GM12878 (cell line): ENCODE measurements at regions not wholly inside any gene's neighbourhood (a gene's known extent, or its start where the extent isn't known, plus 50 kb on each side); places are given as distances from the start of the nearest gene placed in this dataset.

ENCODE experiments used
- ATAC-seq: fragments of 200-7000 bp; cut with Tn5 transposase; 3 replicates; pipeline ENCODE4 v1.9.1; 2020; ENCODE audit warnings: mild to moderate bottlenecking, moderate library complexity
- BruUV-seq: library from RNA; stranded (reverse); fragments of 400-500 nt; replicated peaks from 2 replicates; lab custom pipeline; 2021; lab: Mats Ljungman, UMichigan
- CTCF ChIA-PET: fragments of 300-600 bp; sonication (Branson Sonifier 250); formaldehyde crosslinking; extraction: SDS; loops from one replicate; lab custom pipeline; 2021; ENCODE audit warnings: inconsistent platforms; lab: Yijun Ruan, JAX
- POLR2A ChIA-PET: fragments of 350-600 bp; formaldehyde crosslinking; extraction: SDS; loops from one replicate; lab custom pipeline; 2021; ENCODE audit warnings: inconsistent platforms; lab: Charles Lee
- RAD21 ChIA-PET: fragments of 300-600 bp; sonication (Branson Sonifier 250); formaldehyde crosslinking; loops from one replicate; lab custom pipeline; 2023; ENCODE audit warnings: antibody characterized with exemption; ENCODE audit not compliant: unreplicated experiment; lab: Charles Lee
- SMC1A ChIA-PET: fragments of 300-600 bp; sonication (Branson Sonifier 250); formaldehyde crosslinking; loops from one replicate; lab custom pipeline; 2023; ENCODE audit not compliant: unreplicated experiment, uncharacterized antibody; lab: Charles Lee
- DNase-seq: peaks from one replicate; pipeline ENCODE4 v3.0.0-alpha.2; 2011; ENCODE audit warnings: low read depth, low spot score
- FAIRE-seq: peaks from 3 replicates; lab custom pipeline; 2011; peaks lifted over from hg19 to GRCh38; lab: Jason Lieb, UNC
- H2AFZ ChIP-seq: 2 replicates; pipeline ENCODE4 v1.6.0; 2011; ENCODE audit warnings: low read depth, low read length, control low read depth; ENCODE audit not compliant: control insufficient read depth
- H3K27ac ChIP-seq: 2 replicates; pipeline ENCODE4 v1.5.1; 2011; ENCODE audit warnings: control low read depth; ENCODE audit not compliant: control insufficient read depth, insufficient read depth
- H3K27me3 ChIP-seq, 2 experiments: replicated peaks in 1 of 2; 2 replicates each; pipeline versions ENCODE4 v1.6.0 to v1.6.1; 2011; ENCODE audit warnings: low read length in 1 of 2; ENCODE audit not compliant: control insufficient read depth in 2 of 2, insufficient read depth in 2 of 2
- H3K36me3 ChIP-seq, 2 experiments: 2 replicates each; pipeline ENCODE4 v1.5.1; 2011; ENCODE audit warnings: low read length in 1 of 2; ENCODE audit not compliant: control insufficient read depth in 2 of 2, insufficient read depth in 2 of 2
- H3K4me1 ChIP-seq: 2 replicates; pipeline ENCODE4 v1.6.1; 2011; ENCODE audit warnings: mild to moderate bottlenecking, low read length, moderate library complexity, mixed read lengths; ENCODE audit not compliant: control insufficient read depth, insufficient read depth
- H3K4me2 ChIP-seq: 2 replicates; pipeline ENCODE4 v1.6.0; 2011; ENCODE audit warnings: control low read depth; ENCODE audit not compliant: control insufficient read depth, insufficient read depth
- H3K4me3 ChIP-seq: fragments of 200-600 bp; sonication (generic); 2 replicates; pipeline ENCODE4 v1.5.1; 2016
- H3K79me2 ChIP-seq: 2 replicates; pipeline ENCODE4 v1.6.0; 2011; ENCODE audit warnings: low read length; ENCODE audit not compliant: control insufficient read depth, insufficient read depth
- H3K9ac ChIP-seq: 2 replicates; pipeline ENCODE4 v1.8.0; 2011; ENCODE audit warnings: low read length, control low read depth, mixed read lengths; ENCODE audit not compliant: control insufficient read depth, insufficient read depth
- H3K9me3 ChIP-seq: replicated peaks from 3 replicates; pipeline ENCODE4 v1.5.1; 2011; ENCODE audit warnings: mild to moderate bottlenecking, low read length; ENCODE audit not compliant: control insufficient read depth, insufficient read depth
- H4K20me1 ChIP-seq: 2 replicates; pipeline ENCODE4 v1.6.0; 2011; ENCODE audit not compliant: control insufficient read depth, insufficient read depth
- CHD1 ChIP-seq: IDR thresholded peaks from 2 replicates; pipeline ENCODE4 v1.6.1; 2012; ENCODE audit warnings: low read depth, low read length, improper control_type of control experiment
- EGR1 ChIP-seq, 2 experiments: IDR thresholded peaks; 1 replicate in 1 of 2; 2 replicates in 1 of 2; pipeline ENCODE4 v1.6.1; 2011 to 2012; ENCODE audit warnings: low read depth in 2 of 2, low read length in 2 of 2, borderline replicate concordance in 1 of 2, mild to moderate bottlenecking in 1 of 2, moderate library complexity in 1 of 2
- ESRRA ChIP-seq: IDR thresholded peaks from 2 replicates; pipeline ENCODE4 v1.6.1; 2012; ENCODE audit warnings: mild to moderate bottlenecking, low read length, improper control_type of control experiment
- ETV6 ChIP-seq, 2 experiments: fragments of 450-650 bp in 1 of 2; IDR thresholded peaks in 1 of 2; conservative IDR thresholded peaks in 1 of 2; 2 replicates each; pipeline ENCODE4 v1.6.1; 2014; ENCODE audit warnings: antibody characterized with exemption in 1 of 2, borderline replicate concordance in 1 of 2, low read depth in 1 of 2, mild to moderate bottlenecking in 1 of 2, moderate library complexity in 1 of 2
- IKZF2 ChIP-seq, 2 experiments: fragments of 450-650 bp; IDR thresholded peaks; 2 replicates each; pipeline ENCODE4 v1.6.1; 2017; ENCODE audit warnings: mild to moderate bottlenecking in 2 of 2, moderate library complexity in 2 of 2
- MYB ChIP-seq: fragments of 150-350 bp; IDR thresholded peaks from 2 replicates; pipeline ENCODE4 v1.6.1; 2014; ENCODE audit warnings: mild to moderate bottlenecking, low read depth, low read length, borderline replicate concordance
- NFIC ChIP-seq: IDR thresholded peaks from 2 replicates; pipeline ENCODE4 v1.6.1; 2012; ENCODE audit warnings: low read depth, mild to moderate bottlenecking, inconsistent platforms, low read length, moderate library complexity
- NR2C1 ChIP-seq: fragments of 450-650 bp; IDR thresholded peaks from 2 replicates; pipeline ENCODE4 v1.6.1; 2017; ENCODE audit warnings: antibody characterized with exemption, mild to moderate bottlenecking, moderate library complexity
- RELA ChIP-seq: fragments of 450-650 bp; IDR thresholded peaks from 2 replicates; pipeline ENCODE4 v1.8.0; 2014; ENCODE audit warnings: borderline replicate concordance; ENCODE audit not compliant: partially characterized antibody
- RUNX3 ChIP-seq: IDR thresholded peaks from 2 replicates; pipeline ENCODE4 v1.6.1; 2012; ENCODE audit warnings: low read length, inconsistent platforms
- SPI1 ChIP-seq: IDR thresholded peaks from 2 replicates; pipeline ENCODE4 v1.6.1; 2011; ENCODE audit warnings: low read depth, mild to moderate bottlenecking, low read length, moderate library complexity, borderline replicate concordance; ENCODE audit not compliant: insufficient read depth
- SRF ChIP-seq, 2 experiments: IDR thresholded peaks; 2 replicates each; pipeline ENCODE4 v1.6.1; 2011; ENCODE audit warnings: low read depth in 2 of 2, low read length in 2 of 2, mild to moderate bottlenecking in 1 of 2, moderate library complexity in 1 of 2
- ZNF622 ChIP-seq: fragments of 450-650 bp; IDR thresholded peaks from 2 replicates; pipeline ENCODE4 v1.6.1; 2017; ENCODE audit warnings: mild to moderate bottlenecking, inconsistent platforms
- ZSCAN29 ChIP-seq: fragments of 450-650 bp; IDR thresholded peaks from 2 replicates; pipeline ENCODE4 v1.6.1; 2017; ENCODE audit warnings: mild to moderate bottlenecking, moderate library complexity
- ZZZ3 ChIP-seq: IDR thresholded peaks from 2 replicates; pipeline ENCODE4 v1.6.1; 2011; ENCODE audit warnings: low read depth; ENCODE audit not compliant: control insufficient read depth, insufficient read length
- WGBS: methylation state at CpG from one replicate; pipeline ENCODE4 v1.1.6; 2016; ENCODE audit warnings: low lambda C conversion rate; ENCODE audit not compliant: insufficient replicate concordance, insufficient coverage; ENCODE audit errors: missing lambda C conversion rate; 5-methylcytosine and 5-hydroxymethylcytosine counted together
- in situ Hi-C: fragments of 300-500 bp; cut with MboI; formaldehyde crosslinking; loops from 9 replicates; pipeline ENCODE4 v1.14.3; 2018; ENCODE audit warnings: mixed read lengths
- intact Hi-C: fragments of 100-400 bp; cut with micrococcal nuclease; formaldehyde crosslinking; loops from one replicate; pipeline ENCODE4 v1.14.2; 2022; ENCODE audit not compliant: unreplicated experiment
- TF ChIP-seq, protein P1 (sequence below): fragments of 450-650 bp; IDR thresholded peaks from 2 replicates; pipeline ENCODE4 v1.6.1; 2014; ENCODE audit warnings: mild to moderate bottlenecking
- TF ChIP-seq, protein P2 (sequence below): IDR thresholded peaks from 2 replicates; pipeline ENCODE4 v1.6.1; 2011; ENCODE audit warnings: low read depth, mild to moderate bottlenecking, low read length, moderate library complexity, borderline replicate concordance; ENCODE audit errors: extremely low read depth

DNA sequence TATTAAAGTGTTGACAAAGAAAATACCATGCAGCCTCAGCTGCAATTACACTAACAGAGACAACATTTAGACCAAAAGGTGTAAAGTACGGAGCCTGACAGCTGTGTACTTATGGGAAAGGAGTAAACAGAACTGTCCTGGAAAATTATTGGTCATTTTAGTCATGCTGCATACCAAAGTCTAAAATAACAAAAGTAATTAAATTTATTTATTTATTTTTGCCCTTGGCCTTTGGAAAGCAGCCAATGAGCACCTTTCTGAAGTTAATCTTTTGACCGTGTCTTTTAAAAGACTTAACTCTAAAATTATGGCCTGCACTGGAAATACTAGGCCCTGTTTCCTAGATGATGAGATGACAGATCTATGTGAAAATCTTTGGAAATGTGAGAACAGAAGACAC lies 597.6 kb downstream of the NXPH1 start:
- no peak for TF ChIP-seq SPI1
- TF ChIP-seq EGR1 (IDR thresholded peaks at IDR 0.05; ENCODE audit: borderline replicate concordance in 1 of 2, low read depth in 2 of 2, low read length in 2 of 2) = no peak
- no peak for TF ChIP-seq CHD1
- TF ChIP-seq NR2C1 = no peak
- TF ChIP-seq, protein P1, sequence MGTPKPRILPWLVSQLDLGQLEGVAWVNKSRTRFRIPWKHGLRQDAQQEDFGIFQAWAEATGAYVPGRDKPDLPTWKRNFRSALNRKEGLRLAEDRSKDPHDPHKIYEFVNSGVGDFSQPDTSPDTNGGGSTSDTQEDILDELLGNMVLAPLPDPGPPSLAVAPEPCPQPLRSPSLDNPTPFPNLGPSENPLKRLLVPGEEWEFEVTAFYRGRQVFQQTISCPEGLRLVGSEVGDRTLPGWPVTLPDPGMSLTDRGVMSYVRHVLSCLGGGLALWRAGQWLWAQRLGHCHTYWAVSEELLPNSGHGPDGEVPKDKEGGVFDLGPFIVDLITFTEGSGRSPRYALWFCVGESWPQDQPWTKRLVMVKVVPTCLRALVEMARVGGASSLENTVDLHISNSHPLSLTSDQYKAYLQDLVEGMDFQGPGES = no peak
- no peak for TF ChIP-seq ESRRA
- TF ChIP-seq, protein P2, sequence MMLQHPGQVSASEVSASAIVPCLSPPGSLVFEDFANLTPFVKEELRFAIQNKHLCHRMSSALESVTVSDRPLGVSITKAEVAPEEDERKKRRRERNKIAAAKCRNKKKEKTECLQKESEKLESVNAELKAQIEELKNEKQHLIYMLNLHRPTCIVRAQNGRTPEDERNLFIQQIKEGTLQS = no peak
- no peak for TF ChIP-seq ZNF622
- TF ChIP-seq MYB = no peak
- no peak for TF ChIP-seq IKZF2 (IDR thresholded peaks at IDR 0.05)
- no peak for TF ChIP-seq NFIC
- TF ChIP-seq ZSCAN29 = no peak
- no peak for TF ChIP-seq RUNX3
- TF ChIP-seq ETV6 (conservative IDR thresholded peaks at IDR 0.05 in 1 of 2, IDR thresholded peaks at IDR 0.05 in 1 of 2; ENCODE audit: borderline replicate concordance in 1 of 2, low read depth in 1 of 2) = no peak
- TF ChIP-seq RELA = no peak
- no peak for TF ChIP-seq SRF (IDR thresholded peaks at IDR 0.05; ENCODE audit: low read depth in 2 of 2, low read length in 2 of 2)
- TF ChIP-seq ZZZ3 = no peak
- H3K36me3 ChIP-seq = no peaks in the 10 kb centered on the region
- no peaks in the 10 kb centered on the region for H3K79me2 ChIP-seq
- no peaks in the 10 kb centered on the region for H3K4me1 ChIP-seq
- DNase-seq (no peak), FAIRE-seq (no peak), ATAC-seq (no peak)
- no TSS peak for BruUV-seq
- intact Hi-C loops (no loop called here), in situ Hi-C loops (no loop called here)
- no peaks in the 10 kb centered on the region for H3K27me3 ChIP-seq
- ChIA-PET POLR2A (interaction anchor here (0.8 kb wide), 1 partner anchor 14 kb away, joined by 7 read pairs; no protein-coding TSS in a partner anchor), SMC1A (no interaction called here), CTCF (interaction anchor here (0.8 kb wide), 1 partner anchor 145 kb away, joined by 3 read pairs; no protein-coding TSS in a partner anchor), RAD21 (no interaction called here)
- no peak overlapping the region for H3K4me2 ChIP-seq
- H3K27ac ChIP-seq = no peak overlapping the region
- no peaks in the 10 kb centered on the region for H3K9me3 ChIP-seq
- no peak overlapping the region for H3K4me3 ChIP-seq
- no peak overlapping the region for H2AFZ ChIP-seq
- H4K20me1 ChIP-seq = no peaks in the 10 kb centered on the region
- no peak overlapping the region for H3K9ac ChIP-seq
- WGBS = 62% methylated on average over 2 of the region's 2 CpGs
